ENCODE measurements at regions not wholly inside any gene's neighbourhood (a gene's known extent, or its start where the extent isn't known, plus 50 kb on each side); places are given as distances from the start of the nearest gene placed in this dataset.

DNA sequence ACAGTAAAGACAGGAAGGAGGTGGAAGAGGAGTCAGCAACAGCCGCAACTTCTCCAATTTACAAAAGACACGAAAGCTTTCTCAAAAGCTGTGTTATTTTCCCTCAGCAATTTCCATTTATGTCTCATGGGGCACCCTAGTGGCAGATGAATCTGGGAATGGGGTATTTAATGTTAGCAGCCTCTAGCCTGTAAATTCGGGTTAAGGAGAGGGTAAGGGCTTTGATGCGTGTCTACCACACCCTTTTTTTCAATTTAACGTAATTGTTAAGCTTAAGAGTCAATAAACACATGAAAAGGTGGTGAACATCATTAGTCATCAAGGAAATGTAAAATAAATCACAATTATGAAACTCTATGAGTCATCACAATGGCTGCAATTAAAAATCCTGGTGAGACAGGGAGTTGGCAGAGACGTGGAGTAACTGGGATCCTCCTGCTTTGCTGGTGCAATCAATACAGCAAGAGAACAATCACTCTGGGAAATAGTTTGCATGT is 986.4 kb downstream of the AACS start:
- no peaks in the 10 kb centered on the region for H3K4me1 Mint-ChIP-seq (ENCODE audit: unreplicated experiment)
- no peak for TF ChIP-seq CTCF (IDR thresholded peaks at IDR 0.05)
- no peaks in the 10 kb centered on the region for H3K36me3 Mint-ChIP-seq (ENCODE audit: unreplicated experiment)
- H3K9me3 Mint-ChIP-seq (ENCODE audit: unreplicated experiment) = peaks cover 46% of the 10 kb centered on the region
- H3K27me3 Mint-ChIP-seq (ENCODE audit: unreplicated experiment) = no peaks in the 10 kb centered on the region
- no peak overlapping the region for H3K27ac Mint-ChIP-seq (ENCODE audit: unreplicated experiment)
- no peak for DNase-seq (ENCODE audit: extremely low spot score, unreplicated experiment)
- H3K4me3 Mint-ChIP-seq (ENCODE audit: unreplicated experiment) = no peak overlapping the region

- H3K4me1 Mint-ChIP-seq (ENCODE audit: unreplicated experiment) = no peaks in the 10 kb centered on the region
- no peak overlapping the region for H3K4me3 Mint-ChIP-seq (ENCODE audit: unreplicated experiment)
- no peak overlapping the region for H3K27ac Mint-ChIP-seq (ENCODE audit: unreplicated experiment)
- H3K9me3 Mint-ChIP-seq (ENCODE audit: unreplicated experiment) = peaks cover 31% of the 10 kb centered on the region
- no peaks in the 10 kb centered on the region for H3K27me3 Mint-ChIP-seq (ENCODE audit: unreplicated experiment)
- no peaks in the 10 kb centered on the region for H3K36me3 Mint-ChIP-seq (ENCODE audit: unreplicated experiment)
- no peak for TF ChIP-seq CTCF (IDR thresholded peaks at IDR 0.05)
- no peak for DNase-seq (ENCODE audit: extremely low spot score, unreplicated experiment)
Measured at GRCh38 chr12:126055521-126055920, 990.3 kb downstream of the AACS start.

DNA sequence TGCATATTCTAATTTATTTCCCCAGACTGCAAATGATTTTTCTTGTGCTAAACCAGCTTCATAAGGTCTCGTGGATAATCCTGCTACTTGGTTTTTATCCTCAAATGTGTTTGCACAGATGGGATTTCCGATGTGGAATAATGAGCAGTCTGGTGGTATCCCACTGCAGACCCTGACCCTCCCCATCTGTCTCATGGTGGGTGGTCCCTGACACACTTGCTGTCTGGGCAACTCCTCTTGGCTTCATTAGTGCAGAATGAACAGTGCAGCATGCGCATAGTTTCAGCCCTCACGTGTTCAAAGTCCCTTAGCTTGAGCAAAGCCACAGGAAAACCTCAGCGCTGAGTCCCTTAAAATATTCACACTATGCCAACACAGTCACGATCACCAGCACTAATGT is 996.5 kb downstream of the AACS start:
- Mint-ChIP-seq H3K36me3 (ENCODE audit: unreplicated experiment) (no peaks in the 10 kb centered on the region), H3K4me3 (ENCODE audit: unreplicated experiment) (no peak overlapping the region), H3K4me1 (ENCODE audit: unreplicated experiment) (no peaks in the 10 kb centered on the region), H3K27ac (ENCODE audit: unreplicated experiment) (no peak overlapping the region), H3K9me3 (ENCODE audit: unreplicated experiment) (peaks cover 29% of the 10 kb centered on the region), H3K27me3 (ENCODE audit: unreplicated experiment) (no peaks in the 10 kb centered on the region)
- TF ChIP-seq CTCF (IDR thresholded peaks at IDR 0.05) = no peak
- no peak for DNase-seq (ENCODE audit: extremely low spot score, unreplicated experiment)

DNA sequence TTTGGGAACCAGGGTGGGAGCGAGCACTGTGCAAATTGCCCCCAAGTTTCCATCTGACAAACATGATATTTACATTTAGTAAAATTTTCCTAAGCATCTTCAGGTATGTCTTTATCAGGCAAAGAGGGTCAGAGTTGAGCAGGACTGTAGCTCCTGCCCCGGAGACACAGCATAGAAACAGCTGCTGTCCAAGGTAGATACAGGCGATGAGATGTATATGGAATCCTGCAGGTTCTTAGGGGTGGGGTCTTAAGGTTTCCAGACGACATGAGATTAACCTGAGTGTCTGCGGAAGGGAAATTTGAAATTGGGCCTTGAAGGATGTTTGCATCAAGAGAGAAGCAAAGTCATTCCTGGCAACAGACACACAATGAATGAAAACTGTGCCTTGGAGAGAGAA is 998.8 kb downstream of the AACS start:
- Mint-ChIP-seq H3K4me1 (ENCODE audit: unreplicated experiment) (no peaks in the 10 kb centered on the region), H3K9me3 (ENCODE audit: unreplicated experiment) (peaks cover 22% of the 10 kb centered on the region), H3K36me3 (ENCODE audit: unreplicated experiment) (no peaks in the 10 kb centered on the region), H3K27me3 (ENCODE audit: unreplicated experiment) (no peaks in the 10 kb centered on the region), H3K4me3 (ENCODE audit: unreplicated experiment) (no peak overlapping the region), H3K27ac (ENCODE audit: unreplicated experiment) (no peak overlapping the region)
- no peak for DNase-seq (ENCODE audit: extremely low spot score, unreplicated experiment)
- no peak for TF ChIP-seq CTCF (IDR thresholded peaks at IDR 0.05)

DNA sequence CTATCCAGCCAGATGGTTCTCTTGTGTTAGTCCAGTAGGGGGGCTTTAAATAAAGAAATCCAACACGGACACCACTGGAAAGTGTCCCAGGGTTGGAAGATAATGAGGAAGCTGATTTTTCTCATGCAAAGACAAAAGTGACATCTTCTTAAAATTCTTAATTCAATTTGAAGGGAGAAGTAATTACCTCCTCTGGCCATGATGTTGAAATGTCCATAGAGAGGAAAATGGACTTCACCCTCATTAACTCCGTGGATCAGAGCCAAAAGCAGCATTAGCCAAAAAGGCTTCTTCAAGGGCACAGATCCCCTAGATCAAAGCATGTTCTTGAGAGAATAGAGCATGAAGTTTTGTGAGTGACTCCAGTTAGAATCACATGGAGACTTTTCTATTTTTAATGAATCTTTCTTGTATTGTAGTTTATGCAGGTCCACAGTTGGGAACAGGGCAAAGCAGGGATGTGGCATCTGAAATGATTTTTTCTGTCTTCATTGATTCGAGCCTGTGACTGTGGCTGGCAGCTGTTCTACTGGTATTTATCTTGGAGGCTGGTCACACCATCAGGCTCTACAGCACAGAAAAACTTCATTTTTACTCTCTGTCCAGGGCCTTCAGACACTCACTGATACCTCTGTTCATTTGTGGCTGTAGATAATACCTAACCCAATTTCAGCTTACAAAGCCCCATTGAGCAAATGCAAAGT is 1002.5 kb downstream of the AACS start:
- Mint-ChIP-seq H3K4me3 (ENCODE audit: unreplicated experiment) (no peak overlapping the region), H3K27ac (ENCODE audit: unreplicated experiment) (no peak overlapping the region), H3K27me3 (ENCODE audit: unreplicated experiment) (no peaks in the 10 kb centered on the region), H3K9me3 (ENCODE audit: unreplicated experiment) (peaks cover 40% of the 10 kb centered on the region), H3K4me1 (ENCODE audit: unreplicated experiment) (no peaks in the 10 kb centered on the region), H3K36me3 (ENCODE audit: unreplicated experiment) (no peaks in the 10 kb centered on the region)
- DNase-seq (ENCODE audit: extremely low spot score, unreplicated experiment) = no peak
- no peak for TF ChIP-seq CTCF (IDR thresholded peaks at IDR 0.05)

Measured in osteocyte (in vitro differentiated cells).